AG09309 (cell line): ENCODE measurements at regions not wholly inside any gene's neighbourhood (a gene's known extent, or its start where the extent isn't known, plus 50 kb on each side); places are given as distances from the start of the nearest gene placed in this dataset.
"Not testable (repeated sequence)": the region's sequence is repeated elsewhere in the genome, so short reads cannot be mapped to it uniquely, and the experiment has no call there.

Source experiments
- DNase-seq: peaks from one replicate; pipeline ENCODE4 v3.0.0-alpha.2; 2010; ENCODE audit warnings: low read depth
- H3K4me3 ChIP-seq: 2 replicates; pipeline ENCODE4 v1.5.1; 2011; ENCODE audit warnings: mild to moderate bottlenecking, low read depth, low read length, moderate library complexity; ENCODE audit not compliant: control insufficient read depth
- CTCF ChIP-seq: IDR thresholded peaks from 2 replicates; pipeline ENCODE4 v1.5.1; 2011; ENCODE audit warnings: mild to moderate bottlenecking, low read depth, low read length, inconsistent platforms; ENCODE audit not compliant: insufficient read depth, control insufficient read depth; ENCODE audit errors: missing control alignments

- DNase-seq = no peak
- no peak for TF ChIP-seq CTCF
- H3K4me3 ChIP-seq = no peak overlapping the region
Observed at GRCh38 chr6:23656255-23657194, 469.5 kb upstream of the NRSN1 start.

GRCh38 chr6:23659125-23659524, 466.9 kb upstream of the NRSN1 start:
- H3K4me3 ChIP-seq = no peak overlapping the region
- DNase-seq = no peak
- peak; percentile 10 for TF ChIP-seq CTCF

- TF ChIP-seq CTCF = no peak
- no peak overlapping the region for H3K4me3 ChIP-seq
- DNase-seq = no peak
Observed at GRCh38 chr6:23661549-23661948, 464.5 kb upstream of the NRSN1 start.

- no peak for TF ChIP-seq CTCF
- DNase-seq = no peak
Observed at GRCh38 chr6:23663096-23663495, 462.9 kb upstream of the NRSN1 start.

GRCh38 chr6:23663652-23664051, 462.4 kb upstream of the NRSN1 start:
- no peak overlapping the region for H3K4me3 ChIP-seq
- no peak for DNase-seq
- TF ChIP-seq CTCF = no peak

More at GRCh38 chr6:23663096-23663495, 462.9 kb upstream of the NRSN1 start:
- H3K4me3 ChIP-seq = no peak overlapping the region

- not testable (repeated sequence) for DNase-seq, H3K4me3 ChIP-seq
Observed at GRCh38 chr6:23665911-23666310, 460.1 kb upstream of the NRSN1 start.

- H3K4me3 ChIP-seq = no peak overlapping the region
- no peak for DNase-seq
- no peak for TF ChIP-seq CTCF
Observed at GRCh38 chr6:23672737-23673136, 453.3 kb upstream of the NRSN1 start.
